ENCODE measurements at regions not wholly inside any gene's neighbourhood (a gene's known extent, or its start where the extent isn't known, plus 50 kb on each side); places are given as distances from the start of the nearest gene placed in this dataset.

DNA sequence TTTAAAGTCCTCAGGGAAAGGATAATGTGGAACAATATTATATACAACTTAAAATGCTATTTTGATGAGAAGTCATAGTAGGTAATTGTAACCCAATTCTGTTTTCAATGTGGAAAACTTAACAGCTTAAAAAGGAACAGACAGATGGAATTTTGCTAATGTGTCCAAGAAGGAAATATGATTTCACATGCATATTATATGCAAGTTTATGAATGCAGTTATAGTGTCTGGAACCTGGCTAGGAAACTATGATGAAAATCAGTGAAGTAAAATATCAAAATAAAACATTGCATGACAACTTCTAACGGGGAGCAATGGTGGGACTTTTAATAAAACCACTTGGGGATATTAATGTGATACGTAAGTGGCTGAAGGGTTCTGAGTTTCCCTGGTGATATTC lies 152.6 kb upstream of the HAND2 start:
- Histone ChIP-seq H3K4me1 (no peaks in the 10 kb centered on the region), H3K27ac (no peak overlapping the region), H3K27me3 (no peaks in the 10 kb centered on the region), H3K36me3 (no peaks in the 10 kb centered on the region), H3K9me3 (no peaks in the 10 kb centered on the region), H3K4me3 (no peak overlapping the region)
- no peak for DNase-seq
- in situ Hi-C loops (cut with MboI; ENCODE audit: low pct_ligation_motif_present in 1 of 4, low pct_unique_long_range_greater_than_20kb in 1 of 4, low sequenced_read_pairs in 3 of 4) (no loop called here), intact Hi-C loops (cut with DNase I; ENCODE audit: low total_unique reads) (no loop called here)
- WGBS, 2 donors (ENCODE audit: low coverage in 1 of 2), result 72 to 85% methylated on average over 2 of the region's 2 CpGs
- TF ChIP-seq, protein P1, sequence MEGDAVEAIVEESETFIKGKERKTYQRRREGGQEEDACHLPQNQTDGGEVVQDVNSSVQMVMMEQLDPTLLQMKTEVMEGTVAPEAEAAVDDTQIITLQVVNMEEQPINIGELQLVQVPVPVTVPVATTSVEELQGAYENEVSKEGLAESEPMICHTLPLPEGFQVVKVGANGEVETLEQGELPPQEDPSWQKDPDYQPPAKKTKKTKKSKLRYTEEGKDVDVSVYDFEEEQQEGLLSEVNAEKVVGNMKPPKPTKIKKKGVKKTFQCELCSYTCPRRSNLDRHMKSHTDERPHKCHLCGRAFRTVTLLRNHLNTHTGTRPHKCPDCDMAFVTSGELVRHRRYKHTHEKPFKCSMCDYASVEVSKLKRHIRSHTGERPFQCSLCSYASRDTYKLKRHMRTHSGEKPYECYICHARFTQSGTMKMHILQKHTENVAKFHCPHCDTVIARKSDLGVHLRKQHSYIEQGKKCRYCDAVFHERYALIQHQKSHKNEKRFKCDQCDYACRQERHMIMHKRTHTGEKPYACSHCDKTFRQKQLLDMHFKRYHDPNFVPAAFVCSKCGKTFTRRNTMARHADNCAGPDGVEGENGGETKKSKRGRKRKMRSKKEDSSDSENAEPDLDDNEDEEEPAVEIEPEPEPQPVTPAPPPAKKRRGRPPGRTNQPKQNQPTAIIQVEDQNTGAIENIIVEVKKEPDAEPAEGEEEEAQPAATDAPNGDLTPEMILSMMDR (IDR thresholded peaks at IDR 0.05), result no peak
- TF ChIP-seq POLR2A (IDR thresholded peaks at IDR 0.05) (no peak), POLR2AphosphoS5 (IDR thresholded peaks at IDR 0.05) (no peak), EP300 (IDR thresholded peaks at IDR 0.05; ENCODE audit: low read depth) (no peak)

DNA sequence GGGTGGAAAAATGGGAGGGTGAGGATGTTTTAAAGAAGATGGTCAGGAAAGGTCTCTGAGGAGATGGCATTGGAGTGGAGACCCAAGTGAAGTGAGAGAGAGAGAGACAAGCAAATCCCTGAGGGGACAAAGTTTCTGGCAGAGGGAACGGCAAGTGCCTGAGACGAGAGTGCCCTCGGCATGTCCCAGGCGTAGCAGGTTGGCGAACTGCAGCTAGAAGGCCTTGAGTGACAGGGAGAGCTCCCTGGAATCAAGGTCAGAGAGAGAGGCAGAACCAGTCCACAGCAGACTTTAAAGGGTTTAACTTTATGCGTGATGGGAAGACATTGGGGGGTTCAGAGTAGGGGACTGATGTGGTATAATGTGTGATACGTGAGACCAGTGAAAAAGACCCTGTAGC lies 150.2 kb upstream of the HAND2 start:
- TF ChIP-seq, protein P1 (IDR thresholded peaks at IDR 0.05), result no peak
- TF ChIP-seq EP300 (IDR thresholded peaks at IDR 0.05; ENCODE audit: low read depth), result no peak
- TF ChIP-seq POLR2A (IDR thresholded peaks at IDR 0.05), result no peak
- no peak for TF ChIP-seq POLR2AphosphoS5 (IDR thresholded peaks at IDR 0.05)
- Histone ChIP-seq H3K4me3 (no peak overlapping the region), H3K27ac (no peak overlapping the region), H3K4me1 (no peaks in the 10 kb centered on the region), H3K9me3 (no peaks in the 10 kb centered on the region), H3K36me3 (no peaks in the 10 kb centered on the region), H3K27me3 (no peaks in the 10 kb centered on the region)
- in situ Hi-C loops (cut with MboI; ENCODE audit: low pct_ligation_motif_present in 1 of 4, low pct_unique_long_range_greater_than_20kb in 1 of 4, low sequenced_read_pairs in 3 of 4), result no loop called here
- intact Hi-C loops (cut with DNase I; ENCODE audit: low total_unique reads), result no loop called here
- 74% methylated on average over 6 to 7 of the region's 7 CpGs for WGBS, 2 donors (ENCODE audit: low coverage in 1 of 2)
- DNase-seq, result no peak

DNA sequence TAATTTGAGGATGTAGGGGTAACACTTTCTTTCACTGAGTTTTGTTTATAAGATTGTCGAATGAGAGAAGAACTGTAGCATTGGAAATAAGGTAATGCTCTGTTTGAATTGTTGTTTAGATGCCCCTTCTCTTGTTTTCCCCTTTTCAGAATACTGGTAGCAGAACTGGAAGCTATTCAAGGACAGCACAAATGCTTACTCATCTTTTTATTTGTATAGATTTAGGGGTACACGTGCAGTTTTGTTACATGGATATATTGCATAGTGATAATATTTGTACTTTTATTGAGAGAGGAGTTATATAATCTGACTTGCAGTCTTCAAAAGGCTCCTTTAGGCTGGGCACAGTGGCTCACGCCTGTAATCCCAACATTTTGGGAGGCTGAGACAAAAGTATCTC lies 145.4 kb upstream of the HAND2 start:
- H3K36me3 ChIP-seq, result no peaks in the 10 kb centered on the region
- no peaks in the 10 kb centered on the region for H3K4me1 ChIP-seq
- H3K9me3 ChIP-seq, result no peaks in the 10 kb centered on the region
- TF ChIP-seq, protein P1 (IDR thresholded peaks at IDR 0.05), result no peak
- no peak for TF ChIP-seq POLR2AphosphoS5 (IDR thresholded peaks at IDR 0.05)
- no peak for TF ChIP-seq POLR2A (IDR thresholded peaks at IDR 0.05)
- no peak for TF ChIP-seq EP300 (IDR thresholded peaks at IDR 0.05; ENCODE audit: low read depth)
- intact Hi-C loops (cut with DNase I; ENCODE audit: low total_unique reads) (no loop called here), in situ Hi-C loops (cut with MboI; ENCODE audit: low pct_ligation_motif_present in 1 of 4, low pct_unique_long_range_greater_than_20kb in 1 of 4, low sequenced_read_pairs in 3 of 4) (no loop called here)
- no peak overlapping the region for H3K27ac ChIP-seq
- H3K4me3 ChIP-seq, result no peak overlapping the region
- 74 to 79% methylated on average over 3 of the region's 3 CpGs for WGBS, 2 donors (ENCODE audit: low coverage in 1 of 2)
- DNase-seq, result no peak
- H3K27me3 ChIP-seq, result no peaks in the 10 kb centered on the region

DNA sequence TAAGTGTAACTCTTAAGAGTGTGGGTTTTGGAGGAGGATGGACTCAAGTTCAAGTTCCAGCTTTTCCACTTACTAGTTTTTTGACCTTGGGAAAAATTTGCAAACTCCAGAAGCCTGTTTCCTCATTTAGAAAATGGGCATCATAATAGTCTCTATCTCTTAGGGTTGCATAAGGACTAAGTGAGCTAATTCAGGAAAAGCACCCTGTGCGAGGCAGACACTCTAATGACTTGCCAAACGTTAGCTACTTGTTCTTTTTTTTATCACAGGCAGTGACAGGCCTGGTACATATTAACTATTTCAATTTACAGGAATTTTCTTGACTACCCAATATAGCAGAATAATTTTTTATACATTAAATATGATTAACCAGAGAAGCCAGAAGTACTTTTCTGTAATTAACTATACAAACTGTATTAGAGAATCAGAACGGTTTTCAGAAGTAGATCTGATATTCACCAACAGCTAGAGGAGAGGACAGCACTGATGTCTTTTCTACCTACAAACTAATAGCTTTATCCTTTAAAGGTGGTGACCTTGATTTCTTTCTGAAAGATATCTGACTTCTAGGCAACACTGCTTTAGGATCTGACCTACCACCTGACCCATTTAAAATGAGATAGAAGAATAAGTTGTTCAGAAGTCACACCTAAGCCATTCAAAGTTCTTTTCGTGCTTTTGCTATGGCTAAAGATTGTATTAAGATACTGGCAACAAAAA lies 139.6 kb upstream of the HAND2 start:
- Histone ChIP-seq H3K4me3 (no peak overlapping the region), H3K36me3 (no peaks in the 10 kb centered on the region), H3K27ac (no peak overlapping the region), H3K4me1 (no peaks in the 10 kb centered on the region), H3K27me3 (no peaks in the 10 kb centered on the region), H3K9me3 (no peaks in the 10 kb centered on the region)
- TF ChIP-seq POLR2AphosphoS5 (IDR thresholded peaks at IDR 0.05), result no peak
- no peak for TF ChIP-seq POLR2A (IDR thresholded peaks at IDR 0.05)
- TF ChIP-seq, protein P1 (IDR thresholded peaks at IDR 0.05), result no peak
- TF ChIP-seq EP300 (IDR thresholded peaks at IDR 0.05; ENCODE audit: low read depth), result no peak
- DNase-seq, result no peak
- WGBS, 2 donors (ENCODE audit: low coverage in 1 of 2), result 60 to 62% methylated on average over 4 of the region's 4 CpGs
- in situ Hi-C loops (cut with MboI; ENCODE audit: low pct_ligation_motif_present in 1 of 4, low pct_unique_long_range_greater_than_20kb in 1 of 4, low sequenced_read_pairs in 3 of 4), result no loop called here
- intact Hi-C loops (cut with DNase I; ENCODE audit: low total_unique reads), result no loop called here

Data from transverse colon (tissue), 4 donors.